D341Med (cell line): ENCODE measurements at regions not wholly inside any gene's neighbourhood (a gene's known extent, or its start where the extent isn't known, plus 50 kb on each side); places are given as distances from the start of the nearest gene placed in this dataset.
A peak's percentile ranks its signal among the peaks of the same experiment; 100 is the strongest.

ENCODE experiments used
- DNase-seq: peaks from one replicate; pipeline ENCODE4 v3.0.0; 2012; ENCODE audit warnings: low spot score

- DNase-seq: peak; percentile 61
These were observed 51.7 kb downstream of the SCN11A start for GRCh38 chr3:39000008-39000450.

- DNase-seq: no peak
These were observed 53.7 kb downstream of the SCN11A start for GRCh38 chr3:38998086-38998485.

- DNase-seq: no peak
These were observed 55.6 kb downstream of the SCN11A start for GRCh38 chr3:38996193-38996592.

GRCh38 chr3:38994251-38994650 is 57.5 kb downstream of the SCN11A start:
- DNase-seq: no peak

GRCh38 chr3:38992117-38992760 is 59.5 kb downstream of the SCN11A start:
- DNase-seq: no peak

GRCh38 chr3:38990621-38991020 is 61.1 kb downstream of the SCN11A start:
- DNase-seq: no peak

GRCh38 chr3:38989917-38990510 is 61.7 kb downstream of the SCN11A start:
- no peak for DNase-seq

- DNase-seq: no peak
These were observed 62.8 kb downstream of the SCN11A start for GRCh38 chr3:38988955-38989354.

GRCh38 chr3:38987456-38987855 is 64.3 kb downstream of the SCN11A start:
- DNase-seq: no peak

GRCh38 chr3:38986901-38987300 is 64.8 kb downstream of the SCN11A start:
- DNase-seq: no peak

- no peak for DNase-seq
These were observed 65.8 kb downstream of the SCN11A start for GRCh38 chr3:38985981-38986380.

GRCh38 chr3:38985581-38985980 is 66.2 kb downstream of the SCN11A start:
- no peak for DNase-seq

- DNase-seq: no peak
These were observed 67.0 kb downstream of the SCN11A start for GRCh38 chr3:38984731-38985130.

GRCh38 chr3:38984110-38984509 is 67.6 kb downstream of the SCN11A start:
- no peak for DNase-seq

- DNase-seq: no peak
These were observed 70.8 kb downstream of the SCN11A start for GRCh38 chr3:38980938-38981337.

GRCh38 chr3:38978729-38979128 is 73.0 kb downstream of the SCN11A start:
- DNase-seq: no peak

GRCh38 chr3:38970851-38971638 is 80.7 kb downstream of the SCN11A start:
- DNase-seq: no peak

GRCh38 chr3:38969317-38970235 is 82.2 kb downstream of the SCN11A start:
- no peak for DNase-seq

- DNase-seq: no peak
These were observed 82.9 kb downstream of the SCN11A start for GRCh38 chr3:38968891-38969290.

- no peak for DNase-seq
These were observed 83.3 kb downstream of the SCN11A start for GRCh38 chr3:38968403-38968802.

GRCh38 chr3:38967693-38967989 is 84.1 kb downstream of the SCN11A start:
- DNase-seq: no peak
